ENCODE measurements at regions not wholly inside any gene's neighbourhood (a gene's known extent, or its start where the extent isn't known, plus 50 kb on each side); places are given as distances from the start of the nearest gene placed in this dataset.

DNA sequence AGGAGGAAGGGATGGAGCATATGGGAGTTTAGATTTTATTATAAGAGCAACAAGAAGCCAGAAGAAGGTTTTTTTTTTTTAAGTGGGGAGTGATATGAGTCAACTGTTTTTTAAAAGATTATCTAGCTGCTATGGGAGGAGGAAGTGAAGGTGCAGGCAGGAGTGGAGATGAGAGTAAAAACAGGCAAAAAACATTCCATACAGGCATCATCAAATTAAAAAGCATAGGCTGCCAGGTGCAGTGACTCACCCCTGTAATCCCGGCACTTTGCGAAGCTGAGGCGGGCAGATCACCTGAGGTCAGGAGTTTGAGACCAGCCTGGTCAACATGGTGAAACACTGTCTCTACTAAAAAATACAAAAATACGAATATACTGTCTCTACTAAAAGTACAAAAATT, 368.4 kb upstream of the MTNR1B start:
- TF ChIP-seq, protein P1, sequence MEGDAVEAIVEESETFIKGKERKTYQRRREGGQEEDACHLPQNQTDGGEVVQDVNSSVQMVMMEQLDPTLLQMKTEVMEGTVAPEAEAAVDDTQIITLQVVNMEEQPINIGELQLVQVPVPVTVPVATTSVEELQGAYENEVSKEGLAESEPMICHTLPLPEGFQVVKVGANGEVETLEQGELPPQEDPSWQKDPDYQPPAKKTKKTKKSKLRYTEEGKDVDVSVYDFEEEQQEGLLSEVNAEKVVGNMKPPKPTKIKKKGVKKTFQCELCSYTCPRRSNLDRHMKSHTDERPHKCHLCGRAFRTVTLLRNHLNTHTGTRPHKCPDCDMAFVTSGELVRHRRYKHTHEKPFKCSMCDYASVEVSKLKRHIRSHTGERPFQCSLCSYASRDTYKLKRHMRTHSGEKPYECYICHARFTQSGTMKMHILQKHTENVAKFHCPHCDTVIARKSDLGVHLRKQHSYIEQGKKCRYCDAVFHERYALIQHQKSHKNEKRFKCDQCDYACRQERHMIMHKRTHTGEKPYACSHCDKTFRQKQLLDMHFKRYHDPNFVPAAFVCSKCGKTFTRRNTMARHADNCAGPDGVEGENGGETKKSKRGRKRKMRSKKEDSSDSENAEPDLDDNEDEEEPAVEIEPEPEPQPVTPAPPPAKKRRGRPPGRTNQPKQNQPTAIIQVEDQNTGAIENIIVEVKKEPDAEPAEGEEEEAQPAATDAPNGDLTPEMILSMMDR (IDR thresholded peaks at IDR 0.05), result no peak
- TF ChIP-seq EZH2phosphoT487 (IDR thresholded peaks at IDR 0.05), result no peak
